Mesenchymal stem cell (in vitro differentiated cells and primary cell): ENCODE measurements at regions not wholly inside any gene's neighbourhood (a gene's known extent, or its start where the extent isn't known, plus 50 kb on each side); places are given as distances from the start of the nearest gene placed in this dataset.

ENCODE experiments used
- DNase-seq: peaks from one replicate; pipeline ENCODE4 v3.0.0-alpha.2; 2013
- H2AFZ ChIP-seq: one replicate; pipeline ENCODE4 v1.6.1; 2013; ENCODE audit warnings: low read depth, mild to moderate bottlenecking, control low read depth, inconsistent platforms, low read length, moderate library complexity
- H2AK5ac ChIP-seq: 2 replicates; pipeline ENCODE4 v1.6.1; 2013; ENCODE audit warnings: low read length, moderate library complexity, mild to moderate bottlenecking, inconsistent platforms; ENCODE audit not compliant: severe bottlenecking
- H2BK120ac ChIP-seq: one replicate; pipeline ENCODE4 v1.6.1; 2013; ENCODE audit warnings: low read depth, mild to moderate bottlenecking, inconsistent platforms, low read length, moderate library complexity
- H2BK12ac ChIP-seq, 2 experiments: one replicate each; pipeline ENCODE4 v1.6.1; 2013; ENCODE audit warnings: inconsistent platforms in 2 of 2, low read length in 2 of 2, mild to moderate bottlenecking in 2 of 2, moderate library complexity in 2 of 2, control low read depth in 1 of 2
- H2BK15ac ChIP-seq: one replicate; pipeline ENCODE4 v1.6.1; 2013; ENCODE audit warnings: mild to moderate bottlenecking, low read depth, inconsistent platforms; ENCODE audit not compliant: poor library complexity, severe bottlenecking
- H2BK5ac ChIP-seq: 2 replicates; pipeline ENCODE4 v1.6.1; 2013; ENCODE audit warnings: low read depth, mild to moderate bottlenecking, low read length, control low read depth, inconsistent platforms; ENCODE audit not compliant: poor library complexity, severe bottlenecking
- H3K14ac ChIP-seq, 2 experiments: one replicate each; pipeline ENCODE4 v1.6.1; 2013; ENCODE audit warnings: inconsistent platforms in 2 of 2, low read length in 2 of 2, control low read depth in 1 of 2, mild to moderate bottlenecking in 1 of 2, moderate library complexity in 1 of 2
- H3K18ac ChIP-seq, 2 experiments: one replicate each; pipeline ENCODE4 v1.6.1; 2013; ENCODE audit warnings: inconsistent platforms in 2 of 2, low read length in 2 of 2, control low read depth in 1 of 2, low read depth in 1 of 2, mild to moderate bottlenecking in 1 of 2
- H3K23ac ChIP-seq, 2 experiments: one replicate each; pipeline ENCODE4 v1.6.1; 2013; ENCODE audit warnings: inconsistent platforms in 2 of 2, low read length in 2 of 2, mild to moderate bottlenecking in 2 of 2, moderate library complexity in 2 of 2, control low read depth in 1 of 2
- H3K27ac ChIP-seq: 2 replicates; pipeline ENCODE4 v1.5.1; 2013; ENCODE audit warnings: mild to moderate bottlenecking, moderate library complexity, low read length, control low read depth, inconsistent platforms; ENCODE audit not compliant: poor library complexity, severe bottlenecking
- H3K27me3 ChIP-seq, 2 experiments: 2 replicates each; pipeline versions ENCODE4 v1.6.1 to v1.7.0; 2013; ENCODE audit warnings: low read length in 2 of 2, mild to moderate bottlenecking in 2 of 2, moderate library complexity in 2 of 2, control low read depth in 1 of 2, inconsistent platforms in 1 of 2; ENCODE audit not compliant: control insufficient read depth in 1 of 2, insufficient read depth in 1 of 2
- H3K36me3 ChIP-seq, 2 experiments: 2 replicates each; pipeline versions ENCODE4 v1.6.1 to v1.7.0; 2013; ENCODE audit warnings: low read length in 2 of 2, control low read depth in 1 of 2, inconsistent platforms in 1 of 2, low read depth in 1 of 2, mild to moderate bottlenecking in 1 of 2; ENCODE audit not compliant: insufficient read depth in 2 of 2, control insufficient read depth in 1 of 2
- H3K4ac ChIP-seq, 2 experiments: one replicate each; pipeline ENCODE4 v1.6.1; 2013; ENCODE audit warnings: inconsistent platforms in 2 of 2, low read length in 2 of 2, mild to moderate bottlenecking in 2 of 2, moderate library complexity in 2 of 2, control low read depth in 1 of 2, low read depth in 1 of 2
- H3K4me1 ChIP-seq: 2 replicates; pipeline ENCODE4 v1.6.1; 2013; ENCODE audit warnings: low read depth, low read length, control low read depth; ENCODE audit not compliant: control insufficient read depth, insufficient read depth
- H3K4me2 ChIP-seq: 2 replicates; pipeline ENCODE4 v1.6.1; 2013; ENCODE audit warnings: low read length, mild to moderate bottlenecking, inconsistent platforms; ENCODE audit not compliant: poor library complexity, severe bottlenecking
- H3K4me3 ChIP-seq, 2 experiments: 2 replicates each; pipeline versions ENCODE4 v1.5.1 to v1.7.0; 2013; ENCODE audit warnings: low read length in 2 of 2, mild to moderate bottlenecking in 2 of 2, control low read depth in 1 of 2, low read depth in 1 of 2; ENCODE audit not compliant: insufficient read depth in 1 of 2
- H3K79me1 ChIP-seq: replicated peaks from 2 replicates; pipeline ENCODE4 v1.6.1; 2013; ENCODE audit warnings: mild to moderate bottlenecking, control low read depth, low read length, inconsistent platforms; ENCODE audit not compliant: poor library complexity, severe bottlenecking
- H3K9ac ChIP-seq: 2 replicates; pipeline ENCODE4 v1.7.0; 2013; ENCODE audit warnings: mild to moderate bottlenecking, low read length, moderate library complexity
- H3K9me3 ChIP-seq: 2 replicates; pipeline ENCODE4 v1.7.0; 2013; ENCODE audit warnings: mild to moderate bottlenecking, low read length; ENCODE audit not compliant: control insufficient read depth
- H4K8ac ChIP-seq: one replicate; pipeline ENCODE4 v1.6.1; 2013; ENCODE audit warnings: inconsistent platforms, mild to moderate bottlenecking, low read length, moderate library complexity
- H4K91ac ChIP-seq: one replicate; pipeline ENCODE4 v1.6.1; 2013; ENCODE audit warnings: mild to moderate bottlenecking, low read length, inconsistent platforms
- WGBS: methylation state at CpG from one replicate; pipeline ENCODE4 v1.1.7; 2013; ENCODE audit warnings: mixed read lengths; 5-methylcytosine and 5-hydroxymethylcytosine counted together

DNA sequence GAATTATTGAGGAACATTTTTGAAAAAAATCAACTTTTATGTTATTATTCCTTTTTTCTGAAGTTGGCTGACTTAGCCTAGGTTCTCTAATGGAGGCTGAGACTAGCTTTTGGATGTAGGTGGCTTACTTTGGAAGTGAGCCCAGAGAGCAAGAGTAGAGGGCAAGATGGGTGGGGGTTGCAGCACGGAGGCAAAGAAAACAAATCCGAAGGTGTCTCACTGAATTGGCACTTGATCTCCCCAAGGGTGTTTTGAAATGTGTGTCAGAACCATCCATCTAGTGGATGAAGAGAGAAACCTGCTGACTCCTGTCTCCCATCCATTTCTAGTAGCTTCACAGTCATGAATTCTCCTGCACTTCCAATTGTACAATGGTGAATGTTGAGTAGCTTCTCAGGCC lies 390.7 kb downstream of the TMEM182 start:
- Histone ChIP-seq H3K9ac (no peak overlapping the region), H2AFZ (no peak overlapping the region)
- WGBS = 48% methylated on average over 2 of the region's 2 CpGs

GRCh38 chr2:103153580-103154284 lies 391.9 kb downstream of the TMEM182 start:
- Histone ChIP-seq H2BK12ac (no peak overlapping the region), H2AFZ (no peak overlapping the region), H2AK5ac (no peak overlapping the region), H3K23ac (no peak overlapping the region), H3K18ac (no peak overlapping the region), H2BK15ac (no peak overlapping the region), H3K4ac (no peak overlapping the region), H3K4me1 (no peaks in the 10 kb centered on the region), H3K4me3 (no peak overlapping the region), H2BK5ac (no peak overlapping the region), H4K91ac (no peak overlapping the region), H3K27me3 (no peaks in the 10 kb centered on the region), H3K36me3 (no peaks in the 10 kb centered on the region), H2BK120ac (no peak overlapping the region), H3K9me3 (no peaks in the 10 kb centered on the region), H3K4me2 (no peak overlapping the region), H3K79me1 (no peaks in the 10 kb centered on the region), H3K9ac (no peak overlapping the region), H3K27ac (no peak overlapping the region), H3K14ac (no peak overlapping the region), H4K8ac (no peak overlapping the region)
- 71% methylated on average over 4 of the region's 9 CpGs for WGBS
- DNase-seq = no peak

More for the DNA sequence above, 390.7 kb downstream of the TMEM182 start:
- Histone ChIP-seq H3K4me2 (no peak overlapping the region), H3K18ac (no peak overlapping the region), H2BK5ac (no peak overlapping the region), H3K4me3 (no peak overlapping the region), H3K79me1 (no peaks in the 10 kb centered on the region), H4K91ac (no peak overlapping the region), H2BK12ac (no peak overlapping the region), H2BK120ac (no peak overlapping the region), H3K4ac (no peak overlapping the region), H3K27ac (no peak overlapping the region), H3K9me3 (no peaks in the 10 kb centered on the region), H3K23ac (no peak overlapping the region), H3K14ac (no peak overlapping the region), H2AK5ac (no peak overlapping the region), H2BK15ac (no peak overlapping the region), H4K8ac (no peak overlapping the region), H3K27me3 (no peaks in the 10 kb centered on the region), H3K4me1 (no peaks in the 10 kb centered on the region), H3K36me3 (no peaks in the 10 kb centered on the region)
- DNase-seq = no peak

- H3K9me3 ChIP-seq = no peaks in the 10 kb centered on the region
- H3K23ac ChIP-seq = no peak overlapping the region
- H4K8ac ChIP-seq = no peak overlapping the region
- H3K27ac ChIP-seq = no peak overlapping the region
- H3K4ac ChIP-seq = no peak overlapping the region
- no peaks in the 10 kb centered on the region for H3K36me3 ChIP-seq
- 88% methylated on average over 3 of the region's 3 CpGs for WGBS
- H3K79me1 ChIP-seq = no peaks in the 10 kb centered on the region
- H2AFZ ChIP-seq = no peak overlapping the region
- no peak overlapping the region for H2BK15ac ChIP-seq
- H3K18ac ChIP-seq = no peak overlapping the region
- H3K4me3 ChIP-seq = no peak overlapping the region
- H3K4me1 ChIP-seq = no peaks in the 10 kb centered on the region
- no peak overlapping the region for H3K4me2 ChIP-seq
- H2BK12ac ChIP-seq = no peak overlapping the region
- no peak overlapping the region for H2BK120ac ChIP-seq
- no peak overlapping the region for H2AK5ac ChIP-seq
- H2BK5ac ChIP-seq = no peak overlapping the region
- no peak overlapping the region for H3K9ac ChIP-seq
- H3K27me3 ChIP-seq = peaks cover 0 to 4% of the 10 kb centered on the region in 2 experiments
- H4K91ac ChIP-seq = no peak overlapping the region
- no peak overlapping the region for H3K14ac ChIP-seq
- no peak for DNase-seq
Measured at GRCh38 chr2:103155308-103155707, 393.5 kb downstream of the TMEM182 start.

DNA sequence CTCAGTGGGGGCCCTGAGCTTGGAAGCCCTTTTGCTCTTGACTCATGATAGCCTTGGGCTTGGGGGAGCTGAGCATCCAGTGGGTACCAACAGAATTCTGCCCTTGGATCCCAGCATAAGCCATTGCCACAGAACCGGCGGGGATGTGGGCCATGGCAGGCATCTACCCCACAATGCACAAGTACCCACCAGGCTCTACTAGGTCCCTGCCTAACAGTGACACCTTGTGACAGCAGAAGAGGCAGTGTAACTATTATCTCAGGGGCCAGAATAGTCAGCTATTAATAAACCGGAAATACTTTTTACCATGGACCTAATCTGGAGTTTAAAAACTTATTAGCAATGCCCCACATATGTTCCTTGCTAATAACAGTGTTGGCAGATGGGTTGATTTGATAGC lies 397.2 kb downstream of the TMEM182 start:
- H2BK5ac ChIP-seq = no peak overlapping the region
- peaks cover 0 to 4% of the 10 kb centered on the region in 2 experiments for H3K27me3 ChIP-seq
- H2AK5ac ChIP-seq = no peak overlapping the region
- no peak overlapping the region for H2AFZ ChIP-seq
- 53% methylated on average over 2 of the region's 3 CpGs for WGBS
- no peak overlapping the region for H3K23ac ChIP-seq
- no peak overlapping the region for H3K4me2 ChIP-seq
- no peak overlapping the region for H2BK12ac ChIP-seq
- no peak overlapping the region for H3K9ac ChIP-seq
- no peak overlapping the region for H3K27ac ChIP-seq
- H3K18ac ChIP-seq = no peak overlapping the region
- no peaks in the 10 kb centered on the region for H3K9me3 ChIP-seq
- H3K4me3 ChIP-seq = no peak overlapping the region
- H2BK120ac ChIP-seq = no peak overlapping the region
- H3K36me3 ChIP-seq = no peaks in the 10 kb centered on the region
- no peak for DNase-seq
- no peaks in the 10 kb centered on the region for H3K79me1 ChIP-seq
- H3K14ac ChIP-seq = no peak overlapping the region
- H2BK15ac ChIP-seq = no peak overlapping the region
- no peak overlapping the region for H3K4ac ChIP-seq
- no peak overlapping the region for H4K8ac ChIP-seq
- H4K91ac ChIP-seq = no peak overlapping the region
- no peaks in the 10 kb centered on the region for H3K4me1 ChIP-seq
